Activated CD8-positive, alpha-beta memory T cell treated with anti-CD3 and anti-CD28 coated beads, Interleukin-2, amount 50 U/mL, for 24 hours (primary cell): ENCODE measurements at regions not wholly inside any gene's neighbourhood (a gene's known extent, or its start where the extent isn't known, plus 50 kb on each side); places are given as distances from the start of the nearest gene placed in this dataset.

Experiments used
- DNase-seq: peaks from one replicate; pipeline ENCODE4 v3.0.0-alpha.2; 2020; ENCODE audit errors: extremely low read depth

GRCh38 chr9:99327667-99328066 lies 105.6 kb downstream of the SEC61B start:
- DNase-seq, result no peak

- no peak for DNase-seq
Measured at GRCh38 chr9:99335280-99335679, 113.2 kb downstream of the SEC61B start.

DNA sequence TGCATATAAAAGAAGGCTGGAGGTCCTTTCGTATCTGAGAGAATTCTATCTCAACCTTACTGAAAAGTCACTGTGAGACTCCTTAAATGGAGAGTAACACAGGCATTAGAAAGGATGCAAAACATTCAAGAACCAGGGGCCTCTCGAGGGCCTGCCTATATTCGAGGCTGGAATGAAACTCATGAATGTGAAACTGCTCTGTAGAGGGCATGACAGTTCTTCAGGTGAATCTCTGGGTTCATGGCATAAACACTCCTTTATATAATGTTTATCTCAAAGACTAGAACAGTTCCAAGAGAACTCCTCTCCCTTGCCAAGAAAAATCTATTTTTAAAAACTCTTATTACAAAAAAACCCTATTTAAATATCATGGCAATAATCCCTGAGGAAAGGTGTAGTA lies 113.9 kb downstream of the SEC61B start:
- no peak for DNase-seq

DNA sequence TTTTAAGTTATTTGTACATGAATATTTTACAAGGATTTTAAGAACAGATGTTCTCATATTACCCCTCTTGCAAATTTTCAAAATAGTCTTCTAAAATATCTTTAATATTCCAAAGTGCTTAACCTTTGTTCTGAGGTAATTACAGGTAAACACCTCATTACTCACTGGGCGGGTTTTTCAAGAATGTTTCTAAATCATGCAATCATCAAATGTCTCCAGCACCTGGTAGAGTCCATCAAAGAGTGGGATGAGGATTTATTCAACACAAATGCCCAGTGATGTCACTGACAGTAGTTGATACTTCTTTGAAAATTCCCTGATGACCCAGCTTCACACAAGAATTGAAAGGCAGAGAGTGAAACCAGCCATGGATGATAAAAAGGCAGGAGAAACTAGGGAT lies 114.4 kb downstream of the SEC61B start:
- no peak for DNase-seq

GRCh38 chr9:99340281-99340680 lies 118.2 kb downstream of the SEC61B start:
- no peak for DNase-seq

- no peak for DNase-seq
Measured at GRCh38 chr9:99341686-99342085, 119.6 kb downstream of the SEC61B start.

GRCh38 chr9:99345451-99345850 lies 123.4 kb downstream of the SEC61B start:
- no peak for DNase-seq

GRCh38 chr9:99345942-99346341 lies 123.9 kb downstream of the SEC61B start:
- DNase-seq, result no peak

GRCh38 chr9:99347568-99347967 lies 125.5 kb downstream of the SEC61B start:
- DNase-seq, result no peak

GRCh38 chr9:99348289-99348688 lies 126.2 kb downstream of the SEC61B start:
- no peak for DNase-seq

DNA sequence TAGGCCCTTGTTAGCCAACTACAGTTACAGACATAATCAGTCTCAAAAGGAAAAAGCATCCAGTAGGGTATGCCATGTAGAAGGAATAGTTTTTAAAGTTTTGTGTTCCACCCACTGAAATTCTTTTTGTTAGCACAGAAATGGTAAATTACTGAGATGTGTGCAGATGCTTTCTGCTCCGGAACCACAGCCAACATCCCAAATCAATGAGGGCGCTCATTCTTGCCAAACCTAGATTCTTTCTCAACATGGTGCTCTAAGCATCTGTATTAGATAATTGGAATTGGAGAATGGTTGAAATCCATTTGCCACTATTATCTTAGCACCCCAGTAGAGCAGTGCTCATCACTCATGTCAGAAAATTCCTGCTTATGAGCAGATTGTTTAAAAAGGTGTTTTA lies 127.8 kb downstream of the SEC61B start:
- DNase-seq, result no peak

- no peak for DNase-seq
Measured at GRCh38 chr9:99350461-99350860, 128.4 kb downstream of the SEC61B start.

DNA sequence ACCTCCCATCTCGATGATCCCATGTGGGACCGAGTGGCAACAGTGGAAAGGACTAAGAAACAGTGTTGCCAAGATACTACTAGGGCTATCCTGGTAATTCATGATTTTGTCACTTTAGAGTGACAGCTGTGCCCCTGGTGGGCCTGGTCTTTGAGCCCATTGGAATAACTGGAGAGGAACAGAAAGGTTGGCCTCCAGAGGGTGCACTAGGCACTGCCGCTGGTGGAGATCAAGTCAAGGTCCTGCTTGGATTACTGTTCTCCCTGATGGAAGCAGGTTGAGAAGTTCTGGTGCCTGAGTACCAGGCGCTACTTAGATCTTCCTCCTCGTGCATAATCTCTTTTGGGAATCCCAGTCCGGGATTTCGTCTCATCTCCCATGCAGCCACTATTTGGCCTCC lies 129.6 kb downstream of the SEC61B start:
- DNase-seq, result no peak

DNA sequence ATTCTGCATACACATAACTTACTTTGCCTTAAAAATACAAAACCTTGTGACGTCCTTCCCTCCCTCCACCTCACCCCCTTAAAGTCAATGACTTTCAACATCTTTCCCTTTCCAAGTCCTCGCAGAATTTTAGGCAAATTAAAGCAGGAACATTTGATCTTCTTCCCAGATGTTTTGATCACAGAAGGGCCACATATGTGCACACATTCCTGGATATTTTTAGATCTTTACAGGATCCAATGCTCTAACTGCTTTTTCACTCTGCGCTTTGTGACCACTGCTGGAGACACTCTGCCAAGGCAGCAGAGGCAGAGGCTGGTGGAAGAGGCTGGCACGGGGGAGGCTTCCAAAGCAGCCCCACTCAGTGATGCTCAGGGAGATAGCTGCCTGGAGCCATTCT lies 130.7 kb downstream of the SEC61B start:
- no peak for DNase-seq

DNA sequence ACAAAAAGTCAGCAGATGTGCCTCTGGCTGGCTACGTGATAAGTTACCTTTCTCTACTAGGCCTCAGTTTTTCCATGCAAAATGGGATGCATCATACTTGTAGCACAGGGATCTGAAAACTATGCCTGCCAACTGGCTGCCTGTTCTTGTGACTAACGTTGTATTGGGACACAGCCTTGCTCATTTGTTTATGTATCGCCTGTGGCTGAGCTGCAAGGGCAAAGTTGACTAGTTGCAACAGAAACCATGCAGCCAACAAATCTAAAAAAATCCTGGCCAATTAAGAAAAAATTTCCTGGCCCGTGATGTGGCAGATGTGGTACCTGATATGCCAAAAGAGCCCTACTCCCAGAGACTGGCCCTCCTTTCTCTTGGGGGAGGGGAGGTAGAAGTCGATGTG lies 131.3 kb downstream of the SEC61B start:
- DNase-seq, result no peak

DNA sequence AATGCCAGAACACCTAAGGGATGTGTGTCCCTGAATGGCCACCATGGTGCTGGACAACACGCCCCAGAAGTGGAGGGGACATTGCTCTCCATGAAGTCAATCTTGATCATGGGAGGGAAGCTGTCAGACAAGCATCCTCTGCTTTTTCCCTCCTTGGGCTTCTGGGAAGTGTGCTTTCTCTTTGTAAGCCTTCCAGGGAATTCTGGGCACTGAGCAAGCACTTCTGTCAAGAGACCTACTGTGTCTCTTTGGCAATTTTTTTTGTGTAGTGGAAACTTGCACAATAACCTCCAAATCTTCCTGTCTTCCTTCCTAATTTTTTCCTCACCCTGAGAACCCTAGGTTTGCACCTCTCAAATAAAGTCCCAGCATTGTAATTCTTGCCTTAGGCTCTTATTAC lies 132.0 kb downstream of the SEC61B start:
- DNase-seq, result no peak

DNA sequence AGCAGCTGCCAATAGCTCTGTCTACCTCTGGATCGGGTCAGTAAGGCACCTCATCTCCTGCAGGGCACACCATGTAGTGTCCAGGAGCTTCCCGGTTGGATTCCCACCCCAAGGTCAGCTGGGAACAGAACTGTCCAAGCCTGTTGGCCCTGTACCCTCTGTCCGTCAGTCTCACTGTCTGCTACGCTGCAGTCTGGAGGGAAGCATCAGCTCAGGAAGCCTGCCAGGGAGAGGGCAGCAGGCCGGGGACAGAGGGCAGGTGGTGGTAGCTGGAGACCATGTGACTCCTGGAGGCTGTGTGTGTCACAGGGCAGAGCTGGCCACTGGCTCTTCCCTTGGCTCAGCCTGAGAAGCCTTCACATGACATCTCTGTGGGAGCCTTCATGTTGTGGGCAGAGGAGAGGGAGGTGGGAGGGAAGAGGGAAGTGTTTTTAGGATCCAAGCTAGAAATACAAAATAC lies 134.5 kb downstream of the SEC61B start:
- DNase-seq, result no peak

- DNase-seq, result no peak
Measured at GRCh38 chr9:99357575-99357974, 135.5 kb downstream of the SEC61B start.

GRCh38 chr9:99358668-99359067 lies 136.6 kb downstream of the SEC61B start:
- no peak for DNase-seq

- no peak for DNase-seq
Measured at GRCh38 chr9:99359336-99359735, 137.3 kb downstream of the SEC61B start.

GRCh38 chr9:99360026-99360425 lies 137.9 kb downstream of the SEC61B start:
- DNase-seq, result no peak

GRCh38 chr9:99361817-99362216 lies 139.7 kb downstream of the SEC61B start:
- no peak for DNase-seq

DNA sequence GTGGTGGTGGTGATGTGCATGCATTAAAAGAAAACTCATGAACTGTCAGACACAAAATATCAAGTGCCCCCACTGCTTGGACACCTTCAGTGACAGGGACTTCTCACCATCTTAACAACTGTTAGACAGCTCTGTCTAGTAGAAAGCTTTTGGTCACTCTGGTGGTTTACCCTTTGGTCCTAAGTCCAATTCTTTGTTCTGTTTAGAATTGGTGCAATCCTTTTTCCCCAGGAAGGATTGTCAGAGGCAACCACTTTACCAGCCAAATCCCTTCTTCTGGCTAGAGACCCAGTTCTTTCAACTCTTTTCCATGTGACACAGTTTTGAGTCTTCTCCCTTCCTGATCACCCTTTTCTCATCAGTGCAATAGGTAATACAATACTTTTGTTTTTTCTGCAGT lies 140.2 kb downstream of the SEC61B start:
- DNase-seq, result no peak

GRCh38 chr9:99363509-99363908 lies 141.4 kb downstream of the SEC61B start:
- DNase-seq, result no peak
